NCI-H82 treated with DMSO at 0.1 percent for 48 hours (cell line): ENCODE measurements at regions not wholly inside any gene's neighbourhood (a gene's known extent, or its start where the extent isn't known, plus 50 kb on each side); places are given as distances from the start of the nearest gene placed in this dataset.

ENCODE experiments used
- DNase-seq: peaks from one replicate; lab custom pipeline; 2025; ENCODE audit not compliant: unreplicated experiment; lab: John Stamatoyannopoulos, UW

DNA sequence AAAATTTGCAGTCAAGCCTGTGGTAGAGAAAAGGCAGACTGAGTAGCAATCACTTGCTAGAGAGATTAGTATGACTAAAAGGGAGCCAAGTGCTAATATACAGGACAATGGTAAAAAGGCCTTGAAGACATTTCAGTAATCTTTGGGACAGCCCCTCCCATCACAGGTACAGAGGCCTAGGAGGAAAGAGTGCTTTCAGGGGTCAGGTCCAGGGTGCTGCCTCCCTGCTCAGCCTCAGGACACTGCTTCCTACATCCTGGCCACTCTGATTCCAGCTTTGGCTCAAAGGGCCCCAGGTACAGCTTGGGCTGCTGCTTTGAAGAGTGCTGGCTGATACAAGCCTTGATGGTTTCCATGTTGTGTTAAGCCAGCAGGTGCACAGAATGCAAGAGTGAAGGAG, 543.5 kb downstream of the MMUT start:
- DNase-seq: no peak

GRCh38 chr6:48917233-48917632, 545.8 kb downstream of the MMUT start:
- DNase-seq: no peak

DNA sequence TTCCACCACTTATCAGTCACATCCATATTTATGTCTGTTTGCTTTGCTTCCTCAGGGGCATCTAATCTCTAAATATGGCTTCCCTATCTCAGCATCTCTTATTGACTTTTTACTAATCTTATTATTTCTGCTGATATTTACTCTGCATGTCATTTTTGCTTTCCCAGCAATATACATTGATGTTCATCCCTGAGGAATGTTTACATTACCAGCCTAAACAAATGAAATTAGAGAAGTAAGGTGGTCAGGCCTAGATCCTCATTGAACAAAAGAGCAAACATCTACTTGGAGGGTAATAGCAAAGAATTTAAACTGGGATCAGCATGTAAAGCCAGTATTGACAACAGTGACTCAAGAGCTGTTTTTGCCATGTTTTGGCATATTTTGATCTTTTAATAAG, 546.4 kb downstream of the MMUT start:
- DNase-seq: no peak

DNA sequence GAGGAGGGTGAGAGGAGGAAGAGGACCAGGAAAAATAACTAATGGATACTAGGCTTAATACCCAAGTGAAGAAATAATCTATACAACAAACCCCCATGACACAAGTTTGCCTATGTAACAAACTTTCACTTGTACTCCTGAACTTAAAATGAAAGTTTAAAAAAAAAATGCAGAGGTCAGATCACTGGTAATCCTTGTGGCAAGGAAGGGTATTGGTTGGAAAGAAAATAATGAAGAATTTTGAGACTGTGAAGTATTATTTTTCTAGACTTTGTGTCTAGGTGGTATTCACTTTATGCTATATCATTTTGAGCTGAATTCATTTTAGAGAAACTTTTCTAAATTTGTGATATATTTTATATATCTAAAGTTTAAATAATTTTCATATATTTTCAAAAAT, 547.5 kb downstream of the MMUT start:
- DNase-seq: no peak

DNA sequence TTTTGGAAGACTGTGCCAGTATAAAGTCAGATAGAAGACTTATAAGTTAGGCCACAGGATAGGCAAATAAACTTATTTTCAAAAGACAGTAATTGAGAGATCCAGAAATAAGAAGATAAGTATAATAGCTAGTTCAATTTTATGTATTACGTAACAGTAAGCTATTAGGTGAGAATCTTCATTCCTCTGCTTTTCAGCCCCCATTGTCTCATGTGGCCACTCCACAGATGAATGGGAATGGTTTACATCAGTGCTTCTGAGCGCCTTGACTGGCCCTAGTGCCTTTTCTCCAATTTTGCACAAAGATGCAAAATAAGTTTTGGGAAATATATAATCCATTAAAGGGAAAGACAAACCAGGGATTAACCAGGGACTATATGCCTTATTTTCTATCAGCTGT, 550.5 kb downstream of the MMUT start:
- no peak for DNase-seq

DNA sequence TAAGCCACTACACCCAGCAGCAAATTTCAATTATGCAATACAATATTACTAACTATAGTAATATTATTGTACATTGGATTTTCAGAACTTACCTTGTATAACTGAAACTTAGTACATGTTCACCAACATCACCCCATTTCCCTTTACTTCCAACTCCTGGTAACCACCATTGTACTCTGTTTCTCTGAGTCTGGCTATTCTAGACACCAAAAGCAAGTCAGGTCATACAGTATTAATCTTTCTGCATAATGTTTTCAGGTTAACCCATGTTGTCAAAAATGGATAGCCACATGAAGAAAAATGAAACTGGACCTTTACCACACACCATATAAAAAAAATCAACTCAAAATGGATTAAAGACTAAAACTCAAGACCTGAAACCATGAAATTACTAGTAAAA, 558.2 kb downstream of the MMUT start:
- no peak for DNase-seq

GRCh38 chr6:48894469-48894868, 568.6 kb downstream of the MMUT start:
- no peak for DNase-seq

- no peak for DNase-seq
Measured at GRCh38 chr6:48893048-48893447, 570.0 kb downstream of the MMUT start.

- no peak for DNase-seq
Measured at GRCh38 chr6:48891308-48891707, 571.7 kb downstream of the MMUT start.

GRCh38 chr6:48889429-48889828, 573.6 kb downstream of the MMUT start:
- no peak for DNase-seq

DNA sequence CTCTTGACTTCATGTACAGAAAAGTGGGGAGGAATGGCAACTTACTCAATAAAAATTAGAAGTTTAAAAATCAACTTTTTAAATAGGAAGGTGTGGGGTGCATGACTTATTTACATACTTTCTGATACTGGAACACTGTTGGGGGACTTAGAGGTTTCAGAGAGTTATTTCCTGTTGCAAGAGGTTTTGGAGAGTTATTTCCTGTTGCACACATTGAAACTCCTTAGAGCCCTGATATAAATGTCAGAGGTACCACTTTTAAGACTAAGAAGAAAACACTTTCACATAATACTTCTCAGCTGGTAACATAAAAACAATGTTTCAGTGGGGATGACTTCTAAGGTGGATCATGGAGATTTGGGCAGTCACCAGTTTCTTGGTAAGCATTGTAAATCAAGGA, 579.9 kb downstream of the MMUT start:
- no peak for DNase-seq

- no peak for DNase-seq
Measured at GRCh38 chr6:48881551-48881950, 581.5 kb downstream of the MMUT start.

GRCh38 chr6:48869595-48869994, 593.5 kb downstream of the MMUT start:
- no peak for DNase-seq

- no peak for DNase-seq
Measured at GRCh38 chr6:48866682-48867081, 596.4 kb downstream of the MMUT start.

DNA sequence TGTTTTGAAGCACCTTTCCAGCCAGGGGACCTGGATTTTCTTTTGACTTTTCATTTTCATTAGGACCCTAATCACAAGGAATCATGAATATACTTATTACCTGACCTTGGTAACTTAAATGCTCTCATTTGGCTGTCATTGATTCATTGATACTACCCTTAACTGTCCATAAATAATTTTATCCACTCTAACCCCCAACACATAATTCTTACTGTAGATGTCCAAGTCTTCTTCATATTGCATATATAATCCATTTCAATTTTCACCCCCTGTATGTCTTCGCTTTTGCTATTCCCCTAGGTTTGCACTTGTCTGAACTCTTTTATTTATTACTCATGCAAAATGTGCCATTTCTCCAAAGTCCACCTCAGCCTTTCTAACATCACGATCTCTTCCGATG, 602.9 kb downstream of the MMUT start:
- no peak for DNase-seq

GRCh38 chr6:48859562-48860123, 603.4 kb downstream of the MMUT start:
- no peak for DNase-seq

GRCh38 chr6:48845219-48845618, 617.8 kb downstream of the MMUT start:
- DNase-seq: no peak

DNA sequence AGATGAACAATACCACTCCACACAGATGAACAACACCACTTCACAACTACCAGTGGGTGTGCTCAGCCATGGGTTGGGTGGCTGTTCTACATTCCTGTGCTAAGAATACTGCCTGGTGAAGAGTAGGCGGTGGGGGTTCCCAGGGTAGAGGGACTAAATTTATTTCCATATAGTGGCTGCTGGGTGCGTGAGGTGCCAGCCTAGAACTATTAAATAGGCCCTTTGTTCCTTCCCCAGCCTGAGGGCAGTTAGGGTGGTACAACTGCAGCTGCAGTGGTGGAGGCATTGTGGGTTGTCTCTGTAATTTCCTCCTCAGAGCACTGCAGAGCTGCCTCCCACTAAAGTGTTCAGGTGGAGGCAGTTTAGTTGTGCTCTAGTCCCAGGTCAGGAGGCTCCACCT, 618.4 kb downstream of the MMUT start:
- no peak for DNase-seq

DNA sequence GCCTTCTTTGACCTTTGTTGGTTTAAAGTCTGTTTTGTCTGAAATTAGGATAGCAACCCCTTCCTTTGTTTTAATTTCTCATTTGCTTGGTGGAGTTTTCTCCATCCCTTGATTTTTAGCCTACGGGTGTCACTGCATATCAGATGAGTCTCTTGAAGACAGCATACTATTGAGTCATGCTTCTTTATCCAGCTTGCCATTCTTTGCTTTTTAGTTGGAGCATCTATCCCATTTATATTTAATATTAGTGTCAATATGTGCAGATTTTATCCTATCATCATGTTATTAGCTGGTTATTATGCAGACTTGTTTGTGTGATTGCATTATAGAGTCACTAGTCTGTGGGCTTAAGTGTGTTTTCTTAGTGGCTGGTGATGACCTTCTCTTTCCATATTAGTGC, 622.2 kb downstream of the MMUT start:
- DNase-seq: no peak

- DNase-seq: no peak
Measured at GRCh38 chr6:48839206-48839605, 623.8 kb downstream of the MMUT start.

GRCh38 chr6:48837744-48838143, 625.3 kb downstream of the MMUT start:
- DNase-seq: no peak

GRCh38 chr6:48835421-48835958, 627.6 kb downstream of the MMUT start:
- DNase-seq: no peak

DNA sequence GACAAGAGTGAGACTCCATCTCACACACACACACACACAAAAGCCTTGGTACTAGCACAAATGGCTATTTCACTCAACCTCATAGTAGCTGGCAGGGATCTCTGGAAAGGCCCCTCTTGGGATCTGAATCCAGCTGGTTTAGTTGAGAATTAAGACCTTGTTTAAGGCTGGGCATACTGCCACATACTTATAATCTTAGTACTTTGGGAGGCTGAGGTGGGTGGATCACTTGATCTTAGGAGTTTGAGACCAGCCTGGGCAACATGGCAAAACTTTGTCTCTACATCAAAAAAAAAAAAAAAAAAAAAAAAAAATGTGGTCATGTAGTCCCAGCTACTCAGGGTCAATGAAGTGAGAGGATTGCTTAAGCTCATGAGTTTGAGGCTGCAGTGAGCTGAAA, 628.3 kb downstream of the MMUT start:
- no peak for DNase-seq

GRCh38 chr6:48833916-48834315, 629.1 kb downstream of the MMUT start:
- DNase-seq: no peak
